NCI-H2196 (cell line): ENCODE measurements at regions not wholly inside any gene's neighbourhood (a gene's known extent, or its start where the extent isn't known, plus 50 kb on each side); places are given as distances from the start of the nearest gene placed in this dataset.

ENCODE experiments used
- DNase-seq: peaks from one replicate; lab custom pipeline; 2025; ENCODE audit not compliant: unreplicated experiment; lab: John Stamatoyannopoulos, UW

- DNase-seq: no peak
These were observed 267.9 kb downstream of the DLL1 start for GRCh38 chr6:170022827-170023619.

- no peak for DNase-seq
These were observed 268.6 kb downstream of the DLL1 start for GRCh38 chr6:170022291-170022722.

- DNase-seq: no peak
These were observed 269.3 kb downstream of the DLL1 start for GRCh38 chr6:170021579-170021978.

- DNase-seq: no peak
These were observed 268.6 kb downstream of the ERMARD start for GRCh38 chr6:170019818-170020583.

- no peak for DNase-seq
These were observed 267.8 kb downstream of the ERMARD start for GRCh38 chr6:170018936-170019817.

- no peak for DNase-seq
These were observed 267.1 kb downstream of the ERMARD start for GRCh38 chr6:170018422-170018935.

- no peak for DNase-seq
These were observed 266.3 kb downstream of the ERMARD start for GRCh38 chr6:170017603-170018320.

- no peak for DNase-seq
These were observed 262.4 kb downstream of the ERMARD start for GRCh38 chr6:170013815-170014214.

- no peak for DNase-seq
These were observed 260.6 kb downstream of the ERMARD start for GRCh38 chr6:170012037-170012330.

GRCh38 chr6:170011204-170012036 lies 260.0 kb downstream of the ERMARD start:
- no peak for DNase-seq

GRCh38 chr6:170010665-170011203 lies 259.3 kb downstream of the ERMARD start:
- no peak for DNase-seq

- no peak for DNase-seq
These were observed 256.9 kb downstream of the ERMARD start for GRCh38 chr6:170008294-170008785.

GRCh38 chr6:170007468-170008293 lies 256.3 kb downstream of the ERMARD start:
- no peak for DNase-seq

- DNase-seq: no peak
These were observed 255.6 kb downstream of the ERMARD start for GRCh38 chr6:170006900-170007467.

- DNase-seq: no peak
These were observed 254.9 kb downstream of the ERMARD start for GRCh38 chr6:170006071-170006899.

- DNase-seq: no peak
These were observed 254.2 kb downstream of the ERMARD start for GRCh38 chr6:170005665-170006064.

GRCh38 chr6:170004585-170005210 lies 253.3 kb downstream of the ERMARD start:
- DNase-seq: no peak
